BJ (cell line): ENCODE measurements at regions not wholly inside any gene's neighbourhood (a gene's known extent, or its start where the extent isn't known, plus 50 kb on each side); places are given as distances from the start of the nearest gene placed in this dataset.

Experiments
- CTCF ChIA-PET: fragments of 350-600 bp; formaldehyde crosslinking; extraction: SDS; loops from one replicate; lab custom pipeline; 2021; ENCODE audit warnings: antibody characterized with exemption, inconsistent platforms; lab: Yijun Ruan, JAX
- POLR2A ChIA-PET: fragments of 300-600 bp; sonication (Branson Sonifier 250); formaldehyde crosslinking; extraction: SDS; loops from one replicate; lab custom pipeline; 2021; ENCODE audit warnings: antibody characterized with exemption; lab: Charles Lee
- DNase-seq: peaks from one replicate; pipeline ENCODE4 v3.0.0-alpha.2; 2011; ENCODE audit warnings: low read depth
- H3K27me3 ChIP-seq: 2 replicates; pipeline ENCODE4 v1.6.0; 2011; ENCODE audit warnings: low read length; ENCODE audit not compliant: control insufficient read depth, insufficient read depth
- H3K36me3 ChIP-seq: 2 replicates; pipeline ENCODE4 v1.5.1; 2011; ENCODE audit warnings: low read length; ENCODE audit not compliant: control insufficient read depth, insufficient read depth
- H3K4me3 ChIP-seq: 2 replicates; pipeline ENCODE4 v1.5.1; 2011; ENCODE audit warnings: low read depth, mild to moderate bottlenecking, control low read depth, low read length
- CTCF ChIP-seq: IDR thresholded peaks from 2 replicates; pipeline ENCODE4 v1.5.1; 2011; ENCODE audit warnings: low read depth, mild to moderate bottlenecking, control low read depth, inconsistent platforms, low read length, moderate library complexity; ENCODE audit not compliant: insufficient read depth

GRCh38 chr15:96230526-96231181 is 99.8 kb upstream of the NR2F2 start:
- no peak for DNase-seq
- CTCF ChIA-PET: interaction anchor here (0.7 kb wide), 1 partner anchor 1198 kb away, joined by 4 read pairs; no protein-coding TSS in a partner anchor
- POLR2A ChIA-PET: no interaction called here
- Histone ChIP-seq H3K27me3 (no peaks in the 10 kb centered on the region), H3K4me3 (no peak overlapping the region), H3K36me3 (no peaks in the 10 kb centered on the region)
- TF ChIP-seq CTCF: no peak

- Histone ChIP-seq H3K36me3 (no peaks in the 10 kb centered on the region), H3K27me3 (no peaks in the 10 kb centered on the region), H3K4me3 (no peak overlapping the region)
- no peak for DNase-seq
- ChIA-PET POLR2A (no interaction called here), CTCF (no interaction called here)
- no peak for TF ChIP-seq CTCF
Measured at GRCh38 chr15:96232335-96232734, 98.2 kb upstream of the NR2F2 start.

- DNase-seq: peak; percentile 74
- Histone ChIP-seq H3K27me3 (no peaks in the 10 kb centered on the region), H3K4me3 (no peak overlapping the region), H3K36me3 (no peaks in the 10 kb centered on the region)
- POLR2A ChIA-PET: no interaction called here
- CTCF ChIA-PET: interaction anchor here (0.6 to 1.4 kb wide), 2 partner anchors 10 to 975 kb away, joined by 3 to 4 read pairs; no protein-coding TSS in a partner anchor
- no peak for TF ChIP-seq CTCF
Measured at GRCh38 chr15:96234109-96234892, 96.2 kb upstream of the NR2F2 start.

GRCh38 chr15:96237002-96237401 is 93.5 kb upstream of the NR2F2 start:
- no peak for TF ChIP-seq CTCF
- H3K36me3 ChIP-seq: no peaks in the 10 kb centered on the region
- H3K27me3 ChIP-seq: no peaks in the 10 kb centered on the region
- POLR2A ChIA-PET: no interaction called here
- DNase-seq: no peak
- CTCF ChIA-PET: interaction anchor here (1.4 kb wide), 1 partner anchor 91 kb away, joined by 3 read pairs; no protein-coding TSS in a partner anchor
- H3K4me3 ChIP-seq: no peak overlapping the region

GRCh38 chr15:96242761-96243160 is 87.7 kb upstream of the NR2F2 start:
- CTCF ChIA-PET: no interaction called here
- Histone ChIP-seq H3K36me3 (no peaks in the 10 kb centered on the region), H3K4me3 (no peak overlapping the region), H3K27me3 (no peaks in the 10 kb centered on the region)
- no peak for DNase-seq
- TF ChIP-seq CTCF: no peak
- POLR2A ChIA-PET: no interaction called here
